H1 (cell line): ENCODE measurements at regions not wholly inside any gene's neighbourhood (a gene's known extent, or its start where the extent isn't known, plus 50 kb on each side); places are given as distances from the start of the nearest gene placed in this dataset.

Experiments
- CTCF ChIA-PET: fragments of 300-600 bp; sonication (Branson Sonifier 250); formaldehyde crosslinking; loops from one replicate; lab custom pipeline; 2021; ENCODE audit not compliant: partially characterized antibody; lab: Charles Lee
- POLR2A ChIA-PET: fragments of 300-600 bp; sonication (Branson Sonifier 250); formaldehyde crosslinking; loops from one replicate; lab custom pipeline; 2021; ENCODE audit warnings: inconsistent platforms; ENCODE audit not compliant: partially characterized antibody; lab: Charles Lee
- DNase-seq, 2 experiments: peaks; one replicate each; pipeline versions ENCODE4 v3.0.0 to v3.0.0-alpha.2; 2010 to 2022; ENCODE audit warnings: low spot score in 2 of 2, low read depth in 1 of 2, mixed read lengths in 1 of 2
- FAIRE-seq: peaks from 2 replicates; lab custom pipeline; 2011; peaks lifted over from hg19 to GRCh38; lab: Jason Lieb, UNC
- H2AFZ ChIP-seq: 2 replicates; pipeline ENCODE4 v1.8.1; 2012; ENCODE audit warnings: low read length, inconsistent platforms
- H2AK5ac ChIP-seq: 2 replicates; pipeline ENCODE4 v1.6.1; 2013; ENCODE audit warnings: low read depth, low read length
- H2BK120ac ChIP-seq: replicated peaks from 2 replicates; pipeline ENCODE3; 2013; ENCODE audit warnings: low read depth, low read length, inconsistent platforms
- H2BK12ac ChIP-seq: 2 replicates; pipeline ENCODE4 v1.6.1; 2013; ENCODE audit warnings: low read depth, low read length
- H2BK15ac ChIP-seq: 2 replicates; pipeline ENCODE4 v1.6.1; 2013; ENCODE audit warnings: low read length
- H2BK20ac ChIP-seq: 2 replicates; pipeline ENCODE4 v1.6.1; 2013; ENCODE audit warnings: low read length
- H2BK5ac ChIP-seq: 2 replicates; pipeline ENCODE4 v1.6.1; 2013; ENCODE audit warnings: low read depth, low read length
- H3K14ac ChIP-seq: 2 replicates; pipeline ENCODE4 v1.6.1; 2013; ENCODE audit warnings: inconsistent platforms; ENCODE audit not compliant: insufficient read length
- H3K18ac ChIP-seq: 2 replicates; pipeline ENCODE4 v1.6.1; 2013; ENCODE audit warnings: low read length; ENCODE audit errors: extremely low read depth
- H3K23ac ChIP-seq: 2 replicates; pipeline ENCODE4 v1.6.1; 2013; ENCODE audit warnings: inconsistent platforms; ENCODE audit not compliant: insufficient read length
- H3K23me2 ChIP-seq: 2 replicates; pipeline ENCODE4 v1.6.1; 2013; ENCODE audit warnings: low read depth, low read length
- H3K27ac ChIP-seq: 2 replicates; pipeline ENCODE4 v1.6.1; 2011; ENCODE audit warnings: low read depth, low read length, inconsistent platforms
- H3K27me3 ChIP-seq, 4 experiments: replicated peaks in 1 of 4; 1 replicate in 1 of 4; 2 replicates in 3 of 4; pipeline versions ENCODE4 v1.6.1 to v1.8.1; 2011 to 2013; ENCODE audit warnings: low read length in 3 of 4, mild to moderate bottlenecking in 3 of 4, inconsistent platforms in 2 of 4, mixed read lengths in 2 of 4, moderate library complexity in 1 of 4; ENCODE audit not compliant: control insufficient read depth in 3 of 4, insufficient read depth in 3 of 4; ENCODE audit errors: extremely low read depth in 1 of 4
- H3K36me3 ChIP-seq, 4 experiments: 2 replicates each; pipeline versions ENCODE4 v1.6.1 to v1.8.1; 2011 to 2013; ENCODE audit warnings: mild to moderate bottlenecking in 4 of 4, low read length in 3 of 4, moderate library complexity in 2 of 4, control low read depth in 1 of 4, inconsistent platforms in 1 of 4; ENCODE audit not compliant: insufficient read depth in 4 of 4, control insufficient read depth in 2 of 4
- H3K4ac ChIP-seq: replicated peaks from 2 replicates; pipeline ENCODE3; 2013; ENCODE audit warnings: low read length, low read depth, mixed read lengths, inconsistent platforms; ENCODE audit not compliant: insufficient read length
- H3K4me1 ChIP-seq, 4 experiments: replicated peaks in 1 of 4; 1 replicate in 1 of 4; 2 replicates in 3 of 4; pipeline versions ENCODE4 v1.6.1 to v1.8.1; 2011 to 2013; ENCODE audit warnings: low read length in 3 of 4, inconsistent platforms in 2 of 4, mixed read lengths in 1 of 4; ENCODE audit not compliant: insufficient read depth in 4 of 4, control insufficient read depth in 3 of 4
- H3K4me2 ChIP-seq, 2 experiments: 2 replicates each; pipeline versions ENCODE4 v1.6.1 to v1.8.1; 2011 to 2013; ENCODE audit warnings: low read depth in 2 of 2, low read length in 2 of 2, control low read depth in 1 of 2, inconsistent platforms in 1 of 2, mild to moderate bottlenecking in 1 of 2; ENCODE audit not compliant: insufficient read depth in 1 of 2
- H3K4me3 ChIP-seq, 4 experiments: fragments of 200-600, 300-600 bp in 1 of 4; sonication (generic), shearing (Covaris generic), sonication (Bioruptor Twin) in 1 of 4; 2 replicates each; pipeline versions ENCODE4 v1.5.1 to v1.8.1; 2011 to 2016; ENCODE audit warnings: low read length in 4 of 4, low read depth in 3 of 4, control low read depth in 2 of 4, inconsistent platforms in 2 of 4, mild to moderate bottlenecking in 2 of 4, mixed read lengths in 1 of 4, moderate library complexity in 1 of 4; ENCODE audit not compliant: insufficient read depth in 2 of 4; ENCODE audit errors: extremely low read depth in 1 of 4
- H3K56ac ChIP-seq: replicated peaks from 2 replicates; pipeline ENCODE3; 2013; ENCODE audit warnings: low read depth, mild to moderate bottlenecking, mixed read lengths, low read length, inconsistent platforms; ENCODE audit not compliant: insufficient read length
- H3K79me1 ChIP-seq: 2 replicates; pipeline ENCODE4 v1.6.1; 2013; ENCODE audit warnings: low read depth, low read length, control low read depth
- H3K79me2 ChIP-seq, 2 experiments: 2 replicates each; pipeline versions ENCODE4 v1.6.1 to v1.8.1; 2012 to 2013; ENCODE audit warnings: low read length in 2 of 2, mild to moderate bottlenecking in 2 of 2, inconsistent platforms in 1 of 2; ENCODE audit not compliant: insufficient read depth in 2 of 2, control insufficient read depth in 1 of 2
- H3K9ac ChIP-seq, 4 experiments: replicated peaks in 1 of 4; 1 replicate in 1 of 4; 2 replicates in 3 of 4; pipeline versions ENCODE4 v1.6.1 to v1.8.1; 2011 to 2013; ENCODE audit warnings: low read depth in 3 of 4, low read length in 3 of 4, control low read depth in 2 of 4, mild to moderate bottlenecking in 2 of 4, moderate library complexity in 2 of 4, inconsistent platforms in 1 of 4; ENCODE audit errors: extremely low read depth in 1 of 4
- H3K9me3 ChIP-seq, 2 experiments: 2 replicates each; pipeline versions ENCODE4 v1.6.1 to v1.8.1; 2012 to 2013; ENCODE audit warnings: mild to moderate bottlenecking in 2 of 2, moderate library complexity in 2 of 2, control low read depth in 1 of 2, inconsistent platforms in 1 of 2, low read depth in 1 of 2, low read length in 1 of 2, mixed read lengths in 1 of 2; ENCODE audit not compliant: insufficient read depth in 2 of 2
- H4K20me1 ChIP-seq, 2 experiments: replicated peaks in 1 of 2; 2 replicates each; pipeline versions ENCODE3 to v1.8.1; 2011 to 2013; ENCODE audit warnings: inconsistent platforms in 2 of 2, low read length in 2 of 2, mild to moderate bottlenecking in 1 of 2; ENCODE audit not compliant: insufficient read depth in 2 of 2, control insufficient read depth in 1 of 2
- H4K5ac ChIP-seq: 2 replicates; pipeline ENCODE4 v1.6.1; 2013; ENCODE audit warnings: low read length, low read depth, mixed read lengths, inconsistent platforms; ENCODE audit not compliant: insufficient read length
- H4K8ac ChIP-seq: 2 replicates; pipeline ENCODE4 v1.8.0; 2013; ENCODE audit warnings: mild to moderate bottlenecking, moderate library complexity, low read length, inconsistent platforms; ENCODE audit not compliant: insufficient read depth; ENCODE audit errors: extremely low read depth
- H4K91ac ChIP-seq: replicated peaks from 2 replicates; pipeline ENCODE3; 2013; ENCODE audit warnings: low read length, mixed read lengths, inconsistent platforms; ENCODE audit not compliant: insufficient read length
- CEBPB ChIP-seq: IDR thresholded peaks from 2 replicates; pipeline ENCODE4 v1.6.1; 2012; ENCODE audit warnings: low read depth, low read length
- EZH2 ChIP-seq: fragments of 200-600 bp; sonication (generic); IDR thresholded peaks from 2 replicates; pipeline ENCODE4 v1.7.1; 2012; ENCODE audit warnings: low read depth, mild to moderate bottlenecking, moderate library complexity, low read length, inconsistent platforms; ENCODE audit not compliant: severe bottlenecking
- KDM1A ChIP-seq: fragments of 200-600, 300-600 bp; sonication (generic); IDR thresholded peaks from 2 replicates; pipeline ENCODE4 v1.7.1; 2016; ENCODE audit warnings: mild to moderate bottlenecking, low read length, borderline replicate concordance
- MAFK ChIP-seq: IDR thresholded peaks from 2 replicates; pipeline ENCODE4 v1.6.1; 2012; ENCODE audit warnings: low read depth, mild to moderate bottlenecking, improper control_type of control experiment, low read length
- NANOG ChIP-seq: IDR thresholded peaks from 2 replicates; pipeline ENCODE4 v1.6.1; 2011; ENCODE audit warnings: low read length, low read depth, mild to moderate bottlenecking, inconsistent platforms; ENCODE audit not compliant: insufficient read depth, poor library complexity, severe bottlenecking
- RFX5 ChIP-seq: IDR thresholded peaks from 2 replicates; pipeline ENCODE4 v1.6.1; 2011; ENCODE audit warnings: low read depth, low read length, improper control_type of control experiment, borderline replicate concordance
- RNF2 ChIP-seq: fragments of 200-900, 300-1000 bp; sonication (generic); IDR thresholded peaks from 2 replicates; pipeline ENCODE4 v1.7.1; 2016; ENCODE audit warnings: borderline replicate concordance, low read depth, mild to moderate bottlenecking, antibody characterized with exemption, low read length; ENCODE audit not compliant: poor library complexity, severe bottlenecking; ENCODE audit errors: missing control alignments
- SIN3A ChIP-seq, 2 experiments: IDR thresholded peaks in 1 of 2; conservative IDR thresholded peaks in 1 of 2; 2 replicates each; pipeline ENCODE4 v1.6.1; 2011 to 2012; ENCODE audit warnings: low read length in 2 of 2, improper control_type of control experiment in 1 of 2, low read depth in 1 of 2, mild to moderate bottlenecking in 1 of 2
- SP4 ChIP-seq: IDR thresholded peaks from 2 replicates; pipeline ENCODE4 v1.6.1; 2012; ENCODE audit warnings: low read length, inconsistent platforms
- SRF ChIP-seq: IDR thresholded peaks from 2 replicates; pipeline ENCODE4 v1.6.1; 2011; ENCODE audit warnings: mild to moderate bottlenecking, low read depth, low read length, moderate library complexity
- TAF7 ChIP-seq: optimal IDR thresholded peaks from 2 replicates; pipeline ENCODE3; 2011; ENCODE audit warnings: low read depth, mild to moderate bottlenecking, inconsistent platforms, low read length, moderate library complexity, borderline replicate concordance
- WGBS, 2 experiments: shearing (Covaris generic) in 1 of 2; methylation state at CpG; one replicate each; pipeline versions ENCODE4 v1.1.6 to v1.1.7; 2013 to 2015; ENCODE audit warnings: low lambda C conversion rate in 2 of 2, mixed read lengths in 2 of 2, inconsistent platforms in 1 of 2, low coverage in 1 of 2, missing lambda C conversion rate in 1 of 2; ENCODE audit not compliant: insufficient replicate concordance in 2 of 2, insufficient coverage in 1 of 2, insufficient read length in 1 of 2; ENCODE audit errors: extremely low coverage in 1 of 2, missing lambda C conversion rate in 1 of 2; 5-methylcytosine and 5-hydroxymethylcytosine counted together
- TF ChIP-seq, protein P1 (sequence below), 3 experiments: IDR thresholded peaks; 1 replicate in 2 of 3; 2 replicates in 1 of 3; pipeline versions ENCODE4 v1.5.1 to v1.6.1; 2011; ENCODE audit warnings: low read length in 3 of 3, mild to moderate bottlenecking in 3 of 3, inconsistent platforms in 2 of 3, low read depth in 1 of 3, moderate library complexity in 1 of 3; ENCODE audit not compliant: insufficient read depth in 1 of 3; ENCODE audit errors: control extremely low read depth in 1 of 3

DNA sequence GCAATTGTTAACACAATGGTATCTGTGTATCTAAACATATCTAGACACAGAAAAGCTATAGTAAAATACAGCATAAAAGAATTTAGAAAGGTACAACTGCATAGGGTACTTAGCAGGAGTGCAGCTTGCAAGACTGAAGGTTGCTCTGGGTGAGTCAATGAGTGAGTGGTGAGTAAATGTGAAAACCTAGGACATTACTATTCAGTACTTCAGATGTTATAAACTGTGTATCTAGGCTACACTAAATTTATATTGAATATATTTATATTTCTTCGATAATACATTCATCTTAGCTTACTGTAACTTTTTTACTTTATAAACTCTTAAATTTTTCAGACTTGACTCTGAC is 409.0 kb upstream of the DCN start:
- H2BK5ac ChIP-seq, result no peak overlapping the region
- H3K4me1 ChIP-seq, result no peaks in the 10 kb centered on the region
- no peak overlapping the region for H4K5ac ChIP-seq
- no peak overlapping the region for H4K91ac ChIP-seq
- FAIRE-seq, result no peak
- no peak overlapping the region for H2BK12ac ChIP-seq
- H2BK15ac ChIP-seq, result no peak overlapping the region
- H3K4me3 ChIP-seq, result no peak overlapping the region
- H3K4ac ChIP-seq, result no peak overlapping the region
- no peaks in the 10 kb centered on the region for H3K79me2 ChIP-seq
- ChIA-PET POLR2A (no interaction called here), CTCF (interaction anchor here (2.0 kb wide), 1 partner anchor 13 kb away, joined by 11 read pairs; no protein-coding TSS in a partner anchor)
- no peaks in the 10 kb centered on the region for H3K23me2 ChIP-seq
- WGBS, 2 experiments, result 93% methylated on average over 1 of the region's 1 CpG; no CpG with 5 or more reads in 1 of the 2 experiments
- no peak overlapping the region for H4K8ac ChIP-seq
- no peak overlapping the region for H2BK120ac ChIP-seq
- H3K18ac ChIP-seq, result no peak overlapping the region
- no peak overlapping the region for H2BK20ac ChIP-seq
- H3K79me1 ChIP-seq, result no peaks in the 10 kb centered on the region
- no peak overlapping the region for H3K14ac ChIP-seq
- H3K27me3 ChIP-seq, result no peaks in the 10 kb centered on the region
- no peak for DNase-seq
- H3K27ac ChIP-seq, result no peak overlapping the region
- no peak overlapping the region for H3K4me2 ChIP-seq
- no peak overlapping the region for H3K9ac ChIP-seq
- no peak overlapping the region for H3K56ac ChIP-seq
- no peak overlapping the region for H2AFZ ChIP-seq
- H2AK5ac ChIP-seq, result no peak overlapping the region
- H3K23ac ChIP-seq, result no peak overlapping the region
- H4K20me1 ChIP-seq, result no peaks in the 10 kb centered on the region
- H3K36me3 ChIP-seq, result no peaks in the 10 kb centered on the region
- H3K9me3 ChIP-seq, result no peaks in the 10 kb centered on the region
- TF ChIP-seq TAF7 (no peak), EZH2 (no peak), KDM1A (no peak), RFX5 (no peak), SRF (no peak), SP4 (no peak), NANOG (no peak), CEBPB (no peak), SIN3A (conservative IDR thresholded peaks at IDR 0.05 in 1 of 2, IDR thresholded peaks at IDR 0.05 in 1 of 2; ENCODE audit: low read depth in 1 of 2, low read length in 2 of 2) (no peak), RNF2 (no peak), MAFK (no peak)
- TF ChIP-seq, protein P1, sequence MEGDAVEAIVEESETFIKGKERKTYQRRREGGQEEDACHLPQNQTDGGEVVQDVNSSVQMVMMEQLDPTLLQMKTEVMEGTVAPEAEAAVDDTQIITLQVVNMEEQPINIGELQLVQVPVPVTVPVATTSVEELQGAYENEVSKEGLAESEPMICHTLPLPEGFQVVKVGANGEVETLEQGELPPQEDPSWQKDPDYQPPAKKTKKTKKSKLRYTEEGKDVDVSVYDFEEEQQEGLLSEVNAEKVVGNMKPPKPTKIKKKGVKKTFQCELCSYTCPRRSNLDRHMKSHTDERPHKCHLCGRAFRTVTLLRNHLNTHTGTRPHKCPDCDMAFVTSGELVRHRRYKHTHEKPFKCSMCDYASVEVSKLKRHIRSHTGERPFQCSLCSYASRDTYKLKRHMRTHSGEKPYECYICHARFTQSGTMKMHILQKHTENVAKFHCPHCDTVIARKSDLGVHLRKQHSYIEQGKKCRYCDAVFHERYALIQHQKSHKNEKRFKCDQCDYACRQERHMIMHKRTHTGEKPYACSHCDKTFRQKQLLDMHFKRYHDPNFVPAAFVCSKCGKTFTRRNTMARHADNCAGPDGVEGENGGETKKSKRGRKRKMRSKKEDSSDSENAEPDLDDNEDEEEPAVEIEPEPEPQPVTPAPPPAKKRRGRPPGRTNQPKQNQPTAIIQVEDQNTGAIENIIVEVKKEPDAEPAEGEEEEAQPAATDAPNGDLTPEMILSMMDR (IDR thresholded peaks at IDR 0.05; ENCODE audit: control extremely low read depth in 1 of 3, insufficient read depth in 1 of 3, low read depth in 1 of 3, low read length in 3 of 3), result no peak
